Mesenchymal stem cell (in vitro differentiated cells and primary cell): ENCODE measurements at regions not wholly inside any gene's neighbourhood (a gene's known extent, or its start where the extent isn't known, plus 50 kb on each side); places are given as distances from the start of the nearest gene placed in this dataset.

Experiments used
- DNase-seq: peaks from one replicate; pipeline ENCODE4 v3.0.0-alpha.2; 2013
- H2AFZ ChIP-seq: one replicate; pipeline ENCODE4 v1.6.1; 2013; ENCODE audit warnings: low read depth, mild to moderate bottlenecking, control low read depth, inconsistent platforms, low read length, moderate library complexity
- H2AK5ac ChIP-seq: 2 replicates; pipeline ENCODE4 v1.6.1; 2013; ENCODE audit warnings: low read length, moderate library complexity, mild to moderate bottlenecking, inconsistent platforms; ENCODE audit not compliant: severe bottlenecking
- H2BK120ac ChIP-seq: one replicate; pipeline ENCODE4 v1.6.1; 2013; ENCODE audit warnings: low read depth, mild to moderate bottlenecking, inconsistent platforms, low read length, moderate library complexity
- H2BK12ac ChIP-seq, 2 experiments: one replicate each; pipeline ENCODE4 v1.6.1; 2013; ENCODE audit warnings: inconsistent platforms in 2 of 2, low read length in 2 of 2, mild to moderate bottlenecking in 2 of 2, moderate library complexity in 2 of 2, control low read depth in 1 of 2
- H2BK15ac ChIP-seq: one replicate; pipeline ENCODE4 v1.6.1; 2013; ENCODE audit warnings: mild to moderate bottlenecking, low read depth, inconsistent platforms; ENCODE audit not compliant: poor library complexity, severe bottlenecking
- H2BK5ac ChIP-seq: 2 replicates; pipeline ENCODE4 v1.6.1; 2013; ENCODE audit warnings: low read depth, mild to moderate bottlenecking, low read length, control low read depth, inconsistent platforms; ENCODE audit not compliant: poor library complexity, severe bottlenecking
- H3K14ac ChIP-seq, 2 experiments: one replicate each; pipeline ENCODE4 v1.6.1; 2013; ENCODE audit warnings: inconsistent platforms in 2 of 2, low read length in 2 of 2, control low read depth in 1 of 2, mild to moderate bottlenecking in 1 of 2, moderate library complexity in 1 of 2
- H3K18ac ChIP-seq, 2 experiments: one replicate each; pipeline ENCODE4 v1.6.1; 2013; ENCODE audit warnings: inconsistent platforms in 2 of 2, low read length in 2 of 2, control low read depth in 1 of 2, low read depth in 1 of 2, mild to moderate bottlenecking in 1 of 2
- H3K23ac ChIP-seq, 2 experiments: one replicate each; pipeline ENCODE4 v1.6.1; 2013; ENCODE audit warnings: inconsistent platforms in 2 of 2, low read length in 2 of 2, mild to moderate bottlenecking in 2 of 2, moderate library complexity in 2 of 2, control low read depth in 1 of 2
- H3K27ac ChIP-seq: 2 replicates; pipeline ENCODE4 v1.5.1; 2013; ENCODE audit warnings: mild to moderate bottlenecking, moderate library complexity, low read length, control low read depth, inconsistent platforms; ENCODE audit not compliant: poor library complexity, severe bottlenecking
- H3K27me3 ChIP-seq, 2 experiments: 2 replicates each; pipeline versions ENCODE4 v1.6.1 to v1.7.0; 2013; ENCODE audit warnings: low read length in 2 of 2, mild to moderate bottlenecking in 2 of 2, moderate library complexity in 2 of 2, control low read depth in 1 of 2, inconsistent platforms in 1 of 2; ENCODE audit not compliant: control insufficient read depth in 1 of 2, insufficient read depth in 1 of 2
- H3K36me3 ChIP-seq, 2 experiments: 2 replicates each; pipeline versions ENCODE4 v1.6.1 to v1.7.0; 2013; ENCODE audit warnings: low read length in 2 of 2, control low read depth in 1 of 2, inconsistent platforms in 1 of 2, low read depth in 1 of 2, mild to moderate bottlenecking in 1 of 2; ENCODE audit not compliant: insufficient read depth in 2 of 2, control insufficient read depth in 1 of 2
- H3K4ac ChIP-seq, 2 experiments: one replicate each; pipeline ENCODE4 v1.6.1; 2013; ENCODE audit warnings: inconsistent platforms in 2 of 2, low read length in 2 of 2, mild to moderate bottlenecking in 2 of 2, moderate library complexity in 2 of 2, control low read depth in 1 of 2, low read depth in 1 of 2
- H3K4me1 ChIP-seq: 2 replicates; pipeline ENCODE4 v1.6.1; 2013; ENCODE audit warnings: low read depth, low read length, control low read depth; ENCODE audit not compliant: control insufficient read depth, insufficient read depth
- H3K4me2 ChIP-seq: 2 replicates; pipeline ENCODE4 v1.6.1; 2013; ENCODE audit warnings: low read length, mild to moderate bottlenecking, inconsistent platforms; ENCODE audit not compliant: poor library complexity, severe bottlenecking
- H3K4me3 ChIP-seq, 2 experiments: 2 replicates each; pipeline versions ENCODE4 v1.5.1 to v1.7.0; 2013; ENCODE audit warnings: low read length in 2 of 2, mild to moderate bottlenecking in 2 of 2, control low read depth in 1 of 2, low read depth in 1 of 2; ENCODE audit not compliant: insufficient read depth in 1 of 2
- H3K79me1 ChIP-seq: replicated peaks from 2 replicates; pipeline ENCODE4 v1.6.1; 2013; ENCODE audit warnings: mild to moderate bottlenecking, control low read depth, low read length, inconsistent platforms; ENCODE audit not compliant: poor library complexity, severe bottlenecking
- H3K9ac ChIP-seq: 2 replicates; pipeline ENCODE4 v1.7.0; 2013; ENCODE audit warnings: mild to moderate bottlenecking, low read length, moderate library complexity
- H3K9me3 ChIP-seq: 2 replicates; pipeline ENCODE4 v1.7.0; 2013; ENCODE audit warnings: mild to moderate bottlenecking, low read length; ENCODE audit not compliant: control insufficient read depth
- H4K8ac ChIP-seq: one replicate; pipeline ENCODE4 v1.6.1; 2013; ENCODE audit warnings: inconsistent platforms, mild to moderate bottlenecking, low read length, moderate library complexity
- H4K91ac ChIP-seq: one replicate; pipeline ENCODE4 v1.6.1; 2013; ENCODE audit warnings: mild to moderate bottlenecking, low read length, inconsistent platforms
- WGBS: methylation state at CpG from one replicate; pipeline ENCODE4 v1.1.7; 2013; ENCODE audit warnings: mixed read lengths; 5-methylcytosine and 5-hydroxymethylcytosine counted together

GRCh38 chr1:37281354-37281753 lies 193.0 kb upstream of the ZC3H12A start:
- Histone ChIP-seq H2AFZ (no peak overlapping the region), H4K91ac (no peak overlapping the region), H3K9ac (no peak overlapping the region), H3K4me1 (no peaks in the 10 kb centered on the region), H3K9me3 (peaks cover 8% of the 10 kb centered on the region), H4K8ac (no peak overlapping the region), H3K79me1 (no peaks in the 10 kb centered on the region), H3K4me2 (no peak overlapping the region), H2BK15ac (no peak overlapping the region), H3K14ac (no peak overlapping the region), H3K4ac (no peak overlapping the region), H3K27me3 (no peaks in the 10 kb centered on the region), H2BK12ac (no peak overlapping the region), H3K36me3 (no peaks in the 10 kb centered on the region), H3K23ac (no peak overlapping the region), H2BK5ac (no peak overlapping the region), H3K18ac (no peak overlapping the region), H3K27ac (no peak overlapping the region), H3K4me3 (no peak overlapping the region), H2AK5ac (no peak overlapping the region), H2BK120ac (no peak overlapping the region)
- DNase-seq, result no peak
- WGBS, result 63% methylated on average over 3 of the region's 3 CpGs

GRCh38 chr1:37282764-37283163 lies 191.6 kb upstream of the ZC3H12A start:
- Histone ChIP-seq H3K18ac (no peak overlapping the region), H3K4me2 (no peak overlapping the region), H3K4me3 (no peak overlapping the region), H2AK5ac (no peak overlapping the region), H2AFZ (no peak overlapping the region), H2BK15ac (no peak overlapping the region), H3K36me3 (no peaks in the 10 kb centered on the region), H2BK120ac (no peak overlapping the region), H3K27ac (no peak overlapping the region), H3K14ac (no peak overlapping the region), H3K23ac (no peak overlapping the region), H4K8ac (no peak overlapping the region), H4K91ac (no peak overlapping the region), H2BK5ac (no peak overlapping the region), H3K9me3 (peaks cover 8% of the 10 kb centered on the region), H3K27me3 (no peaks in the 10 kb centered on the region), H2BK12ac (no peak overlapping the region), H3K4me1 (no peaks in the 10 kb centered on the region), H3K9ac (no peak overlapping the region), H3K79me1 (no peaks in the 10 kb centered on the region), H3K4ac (no peak overlapping the region)
- DNase-seq, result no peak
- 77% methylated on average over 5 of the region's 6 CpGs for WGBS

GRCh38 chr1:37284053-37284452 lies 190.3 kb upstream of the ZC3H12A start:
- Histone ChIP-seq H3K4me3 (no peak overlapping the region), H3K18ac (no peak overlapping the region), H3K9ac (no peak overlapping the region), H3K9me3 (peaks cover 8% of the 10 kb centered on the region), H3K4me2 (no peak overlapping the region), H2BK12ac (no peak overlapping the region), H3K27ac (no peak overlapping the region), H3K4me1 (no peaks in the 10 kb centered on the region), H3K36me3 (no peaks in the 10 kb centered on the region), H2BK5ac (no peak overlapping the region), H2AK5ac (no peak overlapping the region), H3K23ac (no peak overlapping the region), H3K27me3 (no peaks in the 10 kb centered on the region), H3K4ac (no peak overlapping the region), H4K91ac (no peak overlapping the region), H2BK15ac (no peak overlapping the region), H4K8ac (no peak overlapping the region), H2BK120ac (no peak overlapping the region), H3K79me1 (no peaks in the 10 kb centered on the region), H2AFZ (no peak overlapping the region), H3K14ac (no peak overlapping the region)
- WGBS, result 59% methylated on average over 4 of the region's 4 CpGs
- no peak for DNase-seq

- H2AK5ac ChIP-seq, result no peak overlapping the region
- no peak overlapping the region for H2BK5ac ChIP-seq
- H3K4ac ChIP-seq, result no peak overlapping the region
- H3K23ac ChIP-seq, result no peak overlapping the region
- no peak overlapping the region for H3K9ac ChIP-seq
- H3K27me3 ChIP-seq, result peaks cover 0 to 4% of the 10 kb centered on the region in 2 experiments
- H4K8ac ChIP-seq, result no peak overlapping the region
- H2BK15ac ChIP-seq, result no peak overlapping the region
- H3K4me3 ChIP-seq, result no peak overlapping the region
- no peak overlapping the region for H2BK120ac ChIP-seq
- DNase-seq, result no peak
- H3K4me2 ChIP-seq, result no peak overlapping the region
- no peaks in the 10 kb centered on the region for H3K79me1 ChIP-seq
- no peaks in the 10 kb centered on the region for H3K36me3 ChIP-seq
- no peak overlapping the region for H4K91ac ChIP-seq
- no peak overlapping the region for H3K14ac ChIP-seq
- no peaks in the 10 kb centered on the region for H3K9me3 ChIP-seq
- no peak overlapping the region for H3K27ac ChIP-seq
- no peaks in the 10 kb centered on the region for H3K4me1 ChIP-seq
- H3K18ac ChIP-seq, result no peak overlapping the region
- H2BK12ac ChIP-seq, result no peak overlapping the region
- no peak overlapping the region for H2AFZ ChIP-seq
- 78% methylated on average over 4 of the region's 4 CpGs for WGBS
Observed at GRCh38 chr1:37286881-37287280, 187.5 kb upstream of the ZC3H12A start.
